A673 (cell line): ENCODE measurements at regions not wholly inside any gene's neighbourhood (a gene's known extent, or its start where the extent isn't known, plus 50 kb on each side); places are given as distances from the start of the nearest gene placed in this dataset.

Experiments used
- CTCF ChIP-seq: fragments of 300-800, 200-600 bp; sonication (generic); conservative IDR thresholded peaks from 2 replicates; pipeline ENCODE4 v1.5.1; 2017; ENCODE audit warnings: low read depth, mild to moderate bottlenecking, antibody characterized with exemption, low read length, moderate library complexity, mixed read lengths
- EZH2 ChIP-seq: fragments of 200-600 bp; sonication (generic); IDR thresholded peaks from 2 replicates; pipeline ENCODE4 v1.6.1; 2017; ENCODE audit warnings: borderline replicate concordance, low read depth, mild to moderate bottlenecking, mixed read lengths, antibody characterized with exemption, low read length; ENCODE audit not compliant: poor library complexity, severe bottlenecking

GRCh38 chr11:112770033-112770432 lies 191.2 kb upstream of the NCAM1 start:
- TF ChIP-seq CTCF (no peak), EZH2 (no peak)
